ENCODE measurements at regions not wholly inside any gene's neighbourhood (a gene's known extent, or its start where the extent isn't known, plus 50 kb on each side); places are given as distances from the start of the nearest gene placed in this dataset.

DNA sequence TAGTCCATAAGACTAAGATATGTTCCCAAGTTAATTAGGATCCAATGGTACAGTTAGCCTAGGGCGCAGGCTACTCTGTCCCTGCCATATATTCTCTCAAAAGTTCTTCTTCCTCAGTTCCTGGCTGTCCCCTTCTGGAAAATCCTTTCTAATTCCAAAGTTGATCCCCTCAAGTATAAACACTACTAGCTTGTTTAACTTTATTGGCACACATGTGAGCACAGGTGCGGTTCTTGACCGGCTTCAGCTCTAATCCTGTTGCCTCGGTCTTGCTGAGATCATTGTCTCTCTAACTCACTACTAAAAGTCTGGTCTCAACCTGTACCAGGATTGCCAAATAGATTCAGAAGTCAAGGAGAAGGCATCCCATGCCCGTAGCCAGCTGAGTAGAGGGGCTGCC lies 89.0 kb downstream of the SEMA4F start:
- TF ChIP-seq, protein P1, sequence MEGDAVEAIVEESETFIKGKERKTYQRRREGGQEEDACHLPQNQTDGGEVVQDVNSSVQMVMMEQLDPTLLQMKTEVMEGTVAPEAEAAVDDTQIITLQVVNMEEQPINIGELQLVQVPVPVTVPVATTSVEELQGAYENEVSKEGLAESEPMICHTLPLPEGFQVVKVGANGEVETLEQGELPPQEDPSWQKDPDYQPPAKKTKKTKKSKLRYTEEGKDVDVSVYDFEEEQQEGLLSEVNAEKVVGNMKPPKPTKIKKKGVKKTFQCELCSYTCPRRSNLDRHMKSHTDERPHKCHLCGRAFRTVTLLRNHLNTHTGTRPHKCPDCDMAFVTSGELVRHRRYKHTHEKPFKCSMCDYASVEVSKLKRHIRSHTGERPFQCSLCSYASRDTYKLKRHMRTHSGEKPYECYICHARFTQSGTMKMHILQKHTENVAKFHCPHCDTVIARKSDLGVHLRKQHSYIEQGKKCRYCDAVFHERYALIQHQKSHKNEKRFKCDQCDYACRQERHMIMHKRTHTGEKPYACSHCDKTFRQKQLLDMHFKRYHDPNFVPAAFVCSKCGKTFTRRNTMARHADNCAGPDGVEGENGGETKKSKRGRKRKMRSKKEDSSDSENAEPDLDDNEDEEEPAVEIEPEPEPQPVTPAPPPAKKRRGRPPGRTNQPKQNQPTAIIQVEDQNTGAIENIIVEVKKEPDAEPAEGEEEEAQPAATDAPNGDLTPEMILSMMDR (IDR thresholded peaks at IDR 0.05) = no peak
- TF ChIP-seq, protein P2, sequence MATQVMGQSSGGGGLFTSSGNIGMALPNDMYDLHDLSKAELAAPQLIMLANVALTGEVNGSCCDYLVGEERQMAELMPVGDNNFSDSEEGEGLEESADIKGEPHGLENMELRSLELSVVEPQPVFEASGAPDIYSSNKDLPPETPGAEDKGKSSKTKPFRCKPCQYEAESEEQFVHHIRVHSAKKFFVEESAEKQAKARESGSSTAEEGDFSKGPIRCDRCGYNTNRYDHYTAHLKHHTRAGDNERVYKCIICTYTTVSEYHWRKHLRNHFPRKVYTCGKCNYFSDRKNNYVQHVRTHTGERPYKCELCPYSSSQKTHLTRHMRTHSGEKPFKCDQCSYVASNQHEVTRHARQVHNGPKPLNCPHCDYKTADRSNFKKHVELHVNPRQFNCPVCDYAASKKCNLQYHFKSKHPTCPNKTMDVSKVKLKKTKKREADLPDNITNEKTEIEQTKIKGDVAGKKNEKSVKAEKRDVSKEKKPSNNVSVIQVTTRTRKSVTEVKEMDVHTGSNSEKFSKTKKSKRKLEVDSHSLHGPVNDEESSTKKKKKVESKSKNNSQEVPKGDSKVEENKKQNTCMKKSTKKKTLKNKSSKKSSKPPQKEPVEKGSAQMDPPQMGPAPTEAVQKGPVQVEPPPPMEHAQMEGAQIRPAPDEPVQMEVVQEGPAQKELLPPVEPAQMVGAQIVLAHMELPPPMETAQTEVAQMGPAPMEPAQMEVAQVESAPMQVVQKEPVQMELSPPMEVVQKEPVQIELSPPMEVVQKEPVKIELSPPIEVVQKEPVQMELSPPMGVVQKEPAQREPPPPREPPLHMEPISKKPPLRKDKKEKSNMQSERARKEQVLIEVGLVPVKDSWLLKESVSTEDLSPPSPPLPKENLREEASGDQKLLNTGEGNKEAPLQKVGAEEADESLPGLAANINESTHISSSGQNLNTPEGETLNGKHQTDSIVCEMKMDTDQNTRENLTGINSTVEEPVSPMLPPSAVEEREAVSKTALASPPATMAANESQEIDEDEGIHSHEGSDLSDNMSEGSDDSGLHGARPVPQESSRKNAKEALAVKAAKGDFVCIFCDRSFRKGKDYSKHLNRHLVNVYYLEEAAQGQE (IDR thresholded peaks at IDR 0.05; ENCODE audit: insufficient read depth in 1 of 2, low read depth in 2 of 2, low read length in 1 of 2) = no peak
- TF ChIP-seq POLR2AphosphoS5 (IDR thresholded peaks at IDR 0.05; ENCODE audit: low read depth, low read length) (no peak), SIN3A (IDR thresholded peaks at IDR 0.05; ENCODE audit: borderline replicate concordance, insufficient read depth, low read depth, low read length) (no peak), TCF7L2 (IDR thresholded peaks at IDR 0.05; ENCODE audit: low read depth, low read length) (no peak)
